ENCODE measurements at regions not wholly inside any gene's neighbourhood (a gene's known extent, or its start where the extent isn't known, plus 50 kb on each side); places are given as distances from the start of the nearest gene placed in this dataset.

DNA sequence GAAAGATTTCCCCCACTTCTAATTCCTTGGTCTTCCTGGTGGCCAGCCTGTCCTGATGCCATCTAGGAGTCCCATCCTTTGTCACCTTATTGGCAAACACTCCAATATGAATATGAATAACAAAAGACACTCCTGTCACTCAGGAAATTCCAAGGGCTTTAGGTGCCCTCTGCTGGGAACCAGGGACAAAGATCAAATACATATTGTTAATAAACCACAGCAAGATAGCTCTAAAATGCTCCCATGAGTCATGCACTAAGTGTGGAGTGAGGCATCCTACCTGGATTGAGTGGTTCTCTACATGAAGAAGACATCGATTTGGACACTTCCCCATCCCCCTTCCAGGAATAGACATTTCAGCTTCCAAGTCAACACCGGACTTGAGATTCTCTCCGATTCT lies 823.6 kb downstream of the TBC1D22A start:
- TF ChIP-seq, protein P1, sequence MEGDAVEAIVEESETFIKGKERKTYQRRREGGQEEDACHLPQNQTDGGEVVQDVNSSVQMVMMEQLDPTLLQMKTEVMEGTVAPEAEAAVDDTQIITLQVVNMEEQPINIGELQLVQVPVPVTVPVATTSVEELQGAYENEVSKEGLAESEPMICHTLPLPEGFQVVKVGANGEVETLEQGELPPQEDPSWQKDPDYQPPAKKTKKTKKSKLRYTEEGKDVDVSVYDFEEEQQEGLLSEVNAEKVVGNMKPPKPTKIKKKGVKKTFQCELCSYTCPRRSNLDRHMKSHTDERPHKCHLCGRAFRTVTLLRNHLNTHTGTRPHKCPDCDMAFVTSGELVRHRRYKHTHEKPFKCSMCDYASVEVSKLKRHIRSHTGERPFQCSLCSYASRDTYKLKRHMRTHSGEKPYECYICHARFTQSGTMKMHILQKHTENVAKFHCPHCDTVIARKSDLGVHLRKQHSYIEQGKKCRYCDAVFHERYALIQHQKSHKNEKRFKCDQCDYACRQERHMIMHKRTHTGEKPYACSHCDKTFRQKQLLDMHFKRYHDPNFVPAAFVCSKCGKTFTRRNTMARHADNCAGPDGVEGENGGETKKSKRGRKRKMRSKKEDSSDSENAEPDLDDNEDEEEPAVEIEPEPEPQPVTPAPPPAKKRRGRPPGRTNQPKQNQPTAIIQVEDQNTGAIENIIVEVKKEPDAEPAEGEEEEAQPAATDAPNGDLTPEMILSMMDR (conservative IDR thresholded peaks at IDR 0.05), result no peak
- H3K27ac Mint-ChIP-seq (ENCODE audit: unreplicated experiment), result no peak overlapping the region

DNA sequence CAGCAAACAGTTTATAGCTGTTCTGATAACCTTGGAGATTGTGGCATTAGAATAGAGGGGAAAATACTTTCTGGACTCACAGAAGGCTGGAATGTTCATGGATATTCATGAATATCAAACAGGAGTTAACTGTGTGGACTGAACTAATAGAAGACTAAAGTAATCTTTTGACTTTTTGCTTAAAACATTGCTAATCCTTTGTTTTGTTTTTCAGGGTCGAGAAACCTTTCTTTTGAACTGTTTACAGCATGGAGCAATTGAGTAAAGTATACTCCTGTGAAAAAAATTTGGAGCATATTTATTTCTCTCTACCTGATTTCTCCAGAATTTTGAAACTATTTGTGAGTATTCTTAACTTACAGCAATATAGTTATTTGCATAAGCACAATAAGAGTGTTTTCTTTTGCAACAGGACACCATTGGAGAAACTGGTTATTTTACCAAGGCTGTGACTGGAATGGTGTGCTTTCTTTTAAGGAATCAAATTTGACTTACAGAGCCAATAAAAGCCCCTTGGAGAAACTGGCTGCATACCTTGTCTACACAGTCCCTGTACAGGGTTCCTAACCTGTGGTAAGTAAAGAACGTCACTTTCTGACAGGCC lies 821.6 kb downstream of the TBC1D22A start:
- DNase-seq (ENCODE audit: low read depth, low spot score), result no peak
- TF ChIP-seq, protein P1 (conservative IDR thresholded peaks at IDR 0.05), result no peak
- Mint-ChIP-seq H3K9me3 (peaks cover 13% of the 10 kb centered on the region), H3K4me1 (no peaks in the 10 kb centered on the region), H3K27me3 (ENCODE audit: low read depth) (peaks cover 4% of the 10 kb centered on the region), H3K27ac (ENCODE audit: unreplicated experiment) (no peak overlapping the region), H3K36me3 (ENCODE audit: low read depth) (peaks cover 5% of the 10 kb centered on the region), H3K4me3 (no peak overlapping the region)

More for the DNA sequence above, 823.6 kb downstream of the TBC1D22A start:
- DNase-seq (ENCODE audit: low read depth, low spot score), result no peak
- peaks cover 3% of the 10 kb centered on the region for H3K36me3 Mint-ChIP-seq (ENCODE audit: low read depth)
- peaks cover 6% of the 10 kb centered on the region for H3K9me3 Mint-ChIP-seq
- H3K4me3 Mint-ChIP-seq, result no peak overlapping the region
- no peaks in the 10 kb centered on the region for H3K4me1 Mint-ChIP-seq
- peaks cover 2% of the 10 kb centered on the region for H3K27me3 Mint-ChIP-seq (ENCODE audit: low read depth)

DNA sequence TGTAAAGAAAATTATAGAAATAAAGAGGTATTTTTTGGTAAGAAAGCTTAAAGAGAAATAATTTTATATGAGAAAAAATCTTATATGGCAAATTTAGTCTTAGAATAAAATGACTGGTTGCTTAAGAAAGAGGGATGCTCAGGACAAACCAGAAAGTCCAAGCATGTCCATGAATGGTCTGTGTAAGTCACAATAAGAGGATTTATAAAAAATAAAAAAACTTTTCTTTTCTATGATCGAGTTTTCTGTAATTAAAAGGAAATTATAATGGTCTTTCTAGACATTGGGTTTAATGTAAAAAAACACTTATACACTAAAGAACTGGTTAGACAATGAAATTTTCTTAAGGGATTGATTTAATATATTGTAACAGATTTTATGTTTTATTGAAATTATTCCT lies 819.6 kb downstream of the TBC1D22A start:
- H3K4me1 Mint-ChIP-seq, result no peaks in the 10 kb centered on the region
- DNase-seq (ENCODE audit: low read depth, low spot score), result no peak
- H3K36me3 Mint-ChIP-seq (ENCODE audit: low read depth), result peaks cover 5% of the 10 kb centered on the region
- H3K9me3 Mint-ChIP-seq, result peaks cover 16% of the 10 kb centered on the region
- no peak overlapping the region for H3K27ac Mint-ChIP-seq (ENCODE audit: unreplicated experiment)
- TF ChIP-seq, protein P1 (conservative IDR thresholded peaks at IDR 0.05), result no peak
- peaks cover 4% of the 10 kb centered on the region for H3K27me3 Mint-ChIP-seq (ENCODE audit: low read depth)
- no peak overlapping the region for H3K4me3 Mint-ChIP-seq

DNA sequence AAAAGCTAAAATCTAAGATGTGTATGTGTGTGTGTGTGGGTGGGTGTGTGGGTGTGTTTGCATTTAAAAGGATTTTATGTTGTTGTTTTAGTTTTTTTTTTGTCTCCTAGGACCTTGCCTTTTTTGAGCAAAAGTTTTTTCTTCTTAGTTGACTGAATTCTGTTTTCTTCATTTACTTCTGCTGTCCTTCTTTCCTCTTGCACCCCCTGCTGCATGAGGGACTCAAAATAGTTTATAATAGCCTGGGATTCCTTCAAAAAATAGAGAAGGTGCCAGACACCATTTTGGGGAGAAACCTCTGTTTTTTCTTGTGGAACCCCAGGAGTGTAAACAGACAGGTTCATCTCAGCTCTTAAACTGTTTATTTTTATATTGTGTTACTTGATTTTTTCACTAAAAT lies 817.7 kb downstream of the TBC1D22A start:
- no peak for DNase-seq (ENCODE audit: low read depth, low spot score)
- H3K27ac Mint-ChIP-seq (ENCODE audit: unreplicated experiment), result no peak overlapping the region
- peaks cover 22% of the 10 kb centered on the region for H3K9me3 Mint-ChIP-seq
- no peak overlapping the region for H3K4me3 Mint-ChIP-seq
- TF ChIP-seq, protein P1 (conservative IDR thresholded peaks at IDR 0.05), result no peak
- H3K36me3 Mint-ChIP-seq (ENCODE audit: low read depth), result peaks cover 11% of the 10 kb centered on the region
- no peaks in the 10 kb centered on the region for H3K4me1 Mint-ChIP-seq
- H3K27me3 Mint-ChIP-seq (ENCODE audit: low read depth), result peaks cover 16% of the 10 kb centered on the region

DNA sequence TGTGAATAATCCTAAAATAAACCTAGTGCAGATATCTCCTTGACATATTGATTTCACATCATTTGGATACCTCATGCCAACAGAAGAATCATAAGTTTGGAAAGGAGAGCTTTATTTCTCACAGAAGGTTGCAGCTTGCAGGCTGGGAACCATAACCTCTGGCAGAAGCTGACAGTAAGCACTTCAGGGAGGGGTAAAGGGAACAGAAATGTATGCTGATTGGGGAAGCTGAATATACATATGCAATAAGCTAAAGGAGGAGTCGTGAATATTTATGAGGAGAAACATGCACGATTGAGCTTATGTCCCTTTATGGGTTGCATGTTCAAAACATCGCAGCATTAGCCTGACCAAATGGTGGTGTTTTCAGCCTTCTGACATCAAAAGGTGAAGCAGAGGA lies 814.5 kb downstream of the TBC1D22A start:
- Mint-ChIP-seq H3K27me3 (ENCODE audit: low read depth) (peaks cover 24% of the 10 kb centered on the region), H3K27ac (ENCODE audit: unreplicated experiment) (no peak overlapping the region), H3K36me3 (ENCODE audit: low read depth) (peaks cover 11% of the 10 kb centered on the region), H3K4me1 (no peaks in the 10 kb centered on the region), H3K4me3 (no peak overlapping the region), H3K9me3 (peaks cover 26% of the 10 kb centered on the region)
- DNase-seq (ENCODE audit: low read depth, low spot score), result no peak
- TF ChIP-seq, protein P1 (conservative IDR thresholded peaks at IDR 0.05), result no peak

Measured in neural crest cell (in vitro differentiated cells).